ENCODE measurements at regions not wholly inside any gene's neighbourhood (a gene's known extent, or its start where the extent isn't known, plus 50 kb on each side); places are given as distances from the start of the nearest gene placed in this dataset.
A peak's percentile ranks its signal among the peaks of the same experiment; 100 is the strongest.
"Not testable (repeated sequence)": the region's sequence is repeated elsewhere in the genome, so short reads cannot be mapped to it uniquely, and the experiment has no call there.

DNA sequence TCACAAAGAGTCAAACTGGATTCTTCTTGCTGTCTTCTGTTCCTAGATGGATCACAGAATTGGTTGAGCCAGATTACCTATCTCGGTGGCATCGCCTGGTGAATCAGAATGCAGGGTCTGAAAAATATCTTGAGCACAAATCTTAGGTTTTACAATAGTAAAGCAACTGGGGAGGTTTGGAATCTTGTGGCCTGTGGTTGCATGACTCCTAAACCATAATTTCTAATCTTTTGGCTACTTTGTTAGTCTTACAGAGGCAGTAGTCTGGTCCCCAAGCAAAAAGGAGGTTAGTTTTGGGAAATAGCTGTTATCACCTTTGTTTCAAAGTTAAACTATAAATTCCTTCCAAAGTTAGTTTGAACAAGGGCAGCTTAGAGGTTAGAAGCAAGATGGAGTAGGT, 1488.5 kb upstream of the FLRT2 start:
- DNase-seq (ENCODE audit: low read depth in 4 of 4, low spot score in 3 of 4): no peak

DNA sequence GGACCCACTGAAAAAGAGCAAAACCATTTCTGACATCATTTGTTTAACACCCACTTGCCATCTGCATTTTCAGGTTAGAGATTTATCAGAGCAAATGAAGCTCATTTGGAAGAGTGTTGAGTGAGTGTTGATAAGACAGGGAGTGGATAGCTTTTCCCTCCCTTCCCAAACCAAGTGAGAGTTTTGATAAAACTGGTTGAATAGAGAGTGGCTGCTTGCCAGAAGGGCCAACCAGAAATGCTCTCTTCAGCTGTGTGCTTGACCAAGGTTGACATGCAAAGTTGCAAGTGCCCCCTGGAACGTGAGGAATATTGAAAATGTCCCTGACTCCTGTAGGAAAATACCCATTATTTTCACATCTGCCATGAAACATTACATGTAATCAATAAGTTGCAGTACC, 1487.0 kb upstream of the FLRT2 start:
- DNase-seq (ENCODE audit: low read depth in 4 of 4, low spot score in 3 of 4): no peak

DNA sequence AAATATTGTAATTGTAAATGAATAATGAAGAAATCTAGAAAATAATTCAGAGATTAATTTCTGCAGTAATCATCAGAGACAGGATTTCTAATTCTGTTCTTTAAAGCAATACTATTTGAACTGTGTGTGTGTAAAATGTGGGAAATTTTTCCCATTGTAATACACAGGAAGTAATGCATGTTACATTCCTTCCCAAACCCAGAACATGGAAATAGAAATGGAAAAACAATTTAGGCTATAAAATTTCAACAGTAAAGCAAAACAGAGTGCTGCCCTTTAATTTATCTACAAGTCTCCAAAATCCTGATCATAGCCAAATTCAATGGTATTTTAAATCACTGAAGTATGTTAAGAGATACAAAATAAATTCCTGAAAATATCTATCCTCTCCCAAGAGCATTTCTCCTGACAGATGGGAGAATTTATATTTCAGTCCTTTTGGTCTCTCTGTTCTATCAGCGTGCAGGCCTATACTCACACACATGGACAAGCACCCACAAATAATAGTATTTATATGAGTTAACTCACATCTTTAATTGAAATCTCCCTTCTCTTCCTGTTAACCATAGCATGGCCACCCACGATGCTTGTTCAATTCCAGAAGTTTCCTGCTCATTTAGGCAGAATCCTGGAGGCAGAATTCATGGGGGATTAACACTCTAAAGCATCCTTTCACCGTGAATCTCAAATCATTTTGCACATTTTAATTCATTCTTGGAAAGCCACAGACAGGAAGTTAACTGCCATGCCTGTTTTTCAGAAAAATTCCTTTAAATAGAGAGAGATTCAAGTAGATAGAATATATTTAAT, 1465.4 kb upstream of the FLRT2 start:
- no peak for DNase-seq (ENCODE audit: low read depth in 4 of 4, low spot score in 3 of 4)

DNA sequence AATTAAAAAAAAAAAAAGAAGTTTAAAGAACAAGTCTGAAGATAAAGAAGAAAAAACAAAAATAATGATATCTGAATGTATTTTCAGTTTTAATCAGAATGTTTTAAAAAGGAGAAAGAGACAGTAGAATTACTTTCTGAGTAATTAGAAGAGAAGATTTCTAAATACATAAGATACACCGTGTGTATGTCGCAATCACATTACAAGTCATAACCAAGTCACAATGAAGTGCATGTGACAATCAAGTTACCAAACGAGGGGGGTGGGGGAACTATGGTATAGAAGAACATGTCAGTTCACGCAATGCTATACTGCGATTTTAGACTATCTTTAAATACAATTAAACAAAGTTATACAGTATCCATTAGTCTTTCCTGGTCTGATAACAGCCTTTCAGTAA, 1464.1 kb upstream of the FLRT2 start:
- DNase-seq (ENCODE audit: low read depth in 4 of 4, low spot score in 3 of 4): no peak

DNA sequence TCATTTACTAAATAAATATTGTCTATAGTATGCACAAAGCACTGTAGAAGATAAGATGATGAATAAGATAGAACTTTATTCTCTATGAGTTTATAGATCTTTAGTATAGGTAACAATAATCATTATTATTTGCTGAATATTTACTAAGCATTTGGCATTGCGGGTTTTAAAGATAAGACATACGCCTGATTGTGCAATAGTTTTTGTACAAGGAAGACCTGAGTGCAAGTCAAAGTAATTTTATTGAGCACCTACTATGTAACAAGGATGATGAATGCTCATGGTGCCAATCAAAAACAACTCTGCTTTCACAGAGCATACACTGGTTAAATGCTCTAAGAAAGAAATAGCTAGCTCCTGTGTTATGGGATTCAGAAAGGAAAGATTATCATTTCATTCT, 1461.7 kb upstream of the FLRT2 start:
- DNase-seq (ENCODE audit: low read depth in 4 of 4, low spot score in 3 of 4): no peak

DNA sequence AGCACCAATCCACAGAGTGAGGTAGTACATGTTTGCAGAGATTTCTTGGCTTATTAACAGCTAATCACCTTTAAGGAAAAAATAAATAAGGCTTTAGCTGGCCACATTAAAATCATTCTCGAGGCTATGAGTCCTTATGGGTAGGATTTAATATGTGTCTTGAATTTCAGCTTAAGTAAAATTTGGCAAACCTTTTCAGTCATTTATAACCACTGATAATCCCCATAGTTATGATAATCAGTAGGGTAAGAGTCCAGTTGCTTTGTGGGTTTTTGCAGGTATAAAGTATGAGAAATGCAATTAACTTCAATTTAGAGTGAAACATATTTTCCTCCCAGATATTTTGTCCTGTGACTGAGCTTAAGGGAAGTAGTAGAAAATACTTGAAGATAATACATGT, 1458.9 kb upstream of the FLRT2 start:
- no peak for DNase-seq (ENCODE audit: low read depth in 4 of 4, low spot score in 3 of 4)

DNA sequence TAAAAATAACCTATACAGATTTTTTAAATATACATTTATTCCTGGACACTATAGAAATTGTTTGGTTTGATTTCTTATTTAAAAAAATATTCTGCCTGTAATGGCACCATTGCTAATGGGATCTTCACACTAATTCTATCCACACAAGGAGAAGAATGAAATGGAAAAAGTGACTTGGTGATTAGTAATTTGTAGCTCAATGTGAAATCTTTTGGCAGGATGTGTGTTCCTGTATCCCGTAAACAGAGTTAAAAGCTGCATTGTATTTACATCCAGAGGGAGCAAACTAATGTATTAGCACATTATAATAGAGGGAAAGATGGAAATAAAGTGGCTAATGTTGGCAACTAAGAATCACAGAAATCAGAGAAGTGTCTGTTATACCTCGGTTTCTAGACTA, 1455.3 kb upstream of the FLRT2 start:
- DNase-seq (ENCODE audit: low read depth in 4 of 4, low spot score in 3 of 4): no peak

DNA sequence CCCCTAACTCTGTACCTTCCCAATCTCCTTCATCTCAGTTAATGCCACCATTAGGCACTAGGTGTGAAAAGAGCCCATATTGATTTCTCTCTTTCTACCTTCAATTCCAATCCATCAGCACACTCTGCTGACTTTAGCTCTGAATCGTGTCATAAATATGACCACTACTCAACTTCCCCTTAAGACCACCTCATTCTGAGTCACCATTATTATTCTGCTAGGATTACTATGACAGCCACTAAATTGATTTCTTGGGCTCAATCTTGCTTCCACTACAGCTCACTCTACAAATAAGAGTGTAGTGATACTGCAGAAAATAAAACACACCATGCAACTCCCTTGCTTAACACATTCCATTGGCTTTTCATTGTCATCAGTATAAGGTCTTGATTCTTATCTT, 1449.0 kb upstream of the FLRT2 start:
- no peak for DNase-seq (ENCODE audit: low read depth in 4 of 4, low spot score in 3 of 4)

DNA sequence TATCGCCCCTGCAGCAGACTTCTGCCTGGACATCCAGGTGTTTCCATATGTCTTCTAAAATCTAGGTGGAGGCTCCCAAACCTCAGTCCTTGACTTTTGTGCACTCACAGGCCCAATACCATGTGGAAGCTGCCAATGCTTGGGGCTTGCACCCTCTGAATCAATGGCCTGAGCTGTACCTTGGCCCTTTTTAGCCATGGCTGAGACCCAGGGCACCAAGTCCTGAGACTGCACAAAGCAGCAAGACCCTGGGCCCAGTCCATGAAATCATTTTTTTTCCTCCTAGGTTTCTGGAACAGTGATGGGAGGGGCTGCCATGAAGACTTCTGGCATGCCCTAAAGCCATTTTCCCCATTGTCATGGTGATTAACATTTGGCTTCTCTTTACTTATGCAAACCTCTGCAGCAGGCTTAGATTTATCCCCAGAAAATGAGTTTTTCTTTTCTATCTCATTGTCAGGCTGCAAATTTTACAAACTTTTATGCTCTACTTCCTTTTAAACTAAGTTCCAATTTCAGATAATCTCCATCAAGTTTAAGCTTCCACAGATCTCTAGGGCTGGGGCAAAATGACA, 1445.8 kb upstream of the FLRT2 start:
- DNase-seq (ENCODE audit: low read depth in 4 of 4, low spot score in 3 of 4): no peak

DNA sequence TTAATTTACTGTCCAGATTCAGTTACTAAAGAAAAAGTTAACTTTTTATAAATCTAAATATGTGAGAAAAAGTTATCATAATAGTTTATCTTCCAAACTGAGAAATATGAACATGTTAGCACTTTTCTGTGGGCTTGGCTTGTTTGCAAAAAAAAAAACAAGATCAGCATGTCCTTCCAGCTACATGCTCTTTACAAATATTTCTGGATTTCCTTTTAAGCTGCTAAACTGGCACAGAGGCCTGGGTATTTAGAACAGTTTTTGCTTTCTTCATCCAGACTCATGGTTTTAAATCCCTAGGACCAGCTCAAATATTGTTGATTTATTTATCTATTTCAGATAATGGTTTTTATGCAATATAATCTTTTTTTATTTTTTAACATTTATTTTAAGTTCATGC, 1444.5 kb upstream of the FLRT2 start:
- DNase-seq (ENCODE audit: low read depth in 4 of 4, low spot score in 3 of 4): no peak

DNA sequence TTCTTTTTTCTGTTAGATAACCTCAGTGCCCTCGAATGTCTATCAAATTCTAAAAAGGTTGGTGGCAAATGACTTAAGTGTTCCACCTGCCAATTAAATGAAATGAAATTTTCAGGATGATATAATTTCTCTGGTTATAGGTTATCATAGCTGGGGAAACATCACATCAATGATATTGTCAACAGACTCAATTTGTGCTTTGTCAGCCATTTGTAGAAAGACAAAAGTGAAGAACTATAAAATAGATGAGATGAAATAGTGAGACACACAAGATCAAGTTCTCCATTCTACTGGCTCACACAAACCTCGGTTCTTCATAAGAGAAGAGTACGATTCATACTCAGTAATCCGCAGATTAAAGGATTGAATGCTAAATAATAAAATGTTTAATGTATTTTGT, 1443.2 kb upstream of the FLRT2 start:
- no peak for DNase-seq (ENCODE audit: low read depth in 4 of 4, low spot score in 3 of 4)

DNA sequence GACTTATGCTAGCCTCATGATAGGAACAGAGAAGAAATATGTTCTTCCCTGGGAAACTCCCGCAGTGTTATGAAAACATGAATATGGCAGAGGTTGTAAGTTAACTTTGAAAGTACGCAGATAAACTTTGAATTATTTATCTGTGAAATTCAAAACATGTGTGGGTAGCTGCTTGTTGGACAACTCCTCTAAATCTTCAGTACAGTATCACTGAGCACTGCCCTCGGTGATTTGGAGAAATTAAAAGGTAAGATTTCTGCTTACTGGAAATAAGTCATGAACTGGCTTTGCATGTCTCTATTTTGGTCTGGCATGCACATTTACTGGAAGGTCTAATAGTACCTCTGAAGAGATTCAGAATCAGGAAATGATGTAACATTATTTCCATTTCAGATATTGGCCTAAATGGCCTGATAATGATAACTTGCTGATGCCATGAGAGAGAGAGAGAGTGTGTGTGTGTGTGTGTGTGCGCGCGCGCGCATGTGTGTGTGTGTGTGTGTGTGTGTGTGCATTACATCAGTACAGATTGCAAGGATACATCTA, 1441.9 kb upstream of the FLRT2 start:
- DNase-seq (ENCODE audit: low read depth in 4 of 4, low spot score in 3 of 4): peak in 1 of 4 donors; percentile 22

DNA sequence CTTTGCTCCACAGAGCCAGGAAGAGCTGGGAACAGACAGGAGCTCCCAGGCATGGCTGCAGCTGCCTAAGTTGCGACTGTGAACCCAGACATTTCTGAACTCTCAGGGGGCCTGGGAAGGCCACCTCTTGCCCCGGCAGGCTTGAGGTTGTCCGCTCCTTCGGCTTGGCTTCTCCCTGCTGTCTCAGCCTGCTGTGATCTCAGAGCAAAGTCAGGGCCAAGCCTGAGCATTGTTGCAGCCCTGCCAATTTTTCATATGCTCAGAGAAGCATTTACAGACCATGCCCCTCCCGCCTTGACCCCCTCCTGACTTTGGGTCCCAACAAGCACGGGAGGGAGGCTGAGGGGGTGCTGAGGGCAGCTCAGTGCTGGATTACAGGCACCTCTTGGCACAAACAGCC, 1439.1 kb upstream of the FLRT2 start:
- no peak for DNase-seq (ENCODE audit: low read depth in 4 of 4, low spot score in 3 of 4)

DNA sequence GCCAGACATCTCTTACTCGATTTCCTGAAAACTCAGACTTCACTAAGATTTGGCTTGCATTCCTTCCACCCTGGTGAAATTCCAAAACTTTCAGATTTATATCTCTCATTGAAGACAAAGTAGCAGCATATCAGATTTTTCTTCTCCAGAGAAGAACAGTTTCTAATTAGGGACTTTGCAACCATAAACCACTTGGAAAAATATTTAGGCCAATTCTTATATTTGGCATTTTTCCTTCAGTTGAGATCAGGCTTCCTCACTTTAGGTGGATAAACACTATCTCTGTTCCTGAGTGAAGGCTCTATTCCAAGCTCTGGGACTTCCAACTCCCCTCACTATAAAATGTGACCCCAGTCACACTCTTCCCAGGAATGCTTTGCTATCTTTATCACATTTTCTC, 1434.3 kb upstream of the FLRT2 start:
- no peak for DNase-seq (ENCODE audit: low read depth in 4 of 4, low spot score in 3 of 4)

DNA sequence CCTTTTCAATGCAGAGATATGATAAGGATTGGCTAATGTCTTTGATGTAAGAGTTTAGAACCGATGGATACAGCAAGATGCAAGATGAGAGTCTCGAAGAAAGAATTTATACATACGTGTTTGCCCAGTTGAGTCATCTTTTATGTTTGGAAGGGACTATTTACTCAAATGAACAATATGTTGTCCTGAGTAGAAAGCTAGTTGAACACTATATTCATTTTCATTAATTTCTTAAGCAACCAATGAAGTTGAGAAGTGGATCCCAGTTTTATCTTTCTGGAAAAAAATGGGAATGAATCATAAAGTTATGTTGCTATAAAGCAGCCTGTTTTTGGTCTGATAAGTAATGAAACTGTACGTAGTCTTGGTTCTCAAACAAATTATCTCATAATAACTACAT, 1431.7 kb upstream of the FLRT2 start:
- no peak for DNase-seq (ENCODE audit: low read depth in 4 of 4, low spot score in 3 of 4)

DNA sequence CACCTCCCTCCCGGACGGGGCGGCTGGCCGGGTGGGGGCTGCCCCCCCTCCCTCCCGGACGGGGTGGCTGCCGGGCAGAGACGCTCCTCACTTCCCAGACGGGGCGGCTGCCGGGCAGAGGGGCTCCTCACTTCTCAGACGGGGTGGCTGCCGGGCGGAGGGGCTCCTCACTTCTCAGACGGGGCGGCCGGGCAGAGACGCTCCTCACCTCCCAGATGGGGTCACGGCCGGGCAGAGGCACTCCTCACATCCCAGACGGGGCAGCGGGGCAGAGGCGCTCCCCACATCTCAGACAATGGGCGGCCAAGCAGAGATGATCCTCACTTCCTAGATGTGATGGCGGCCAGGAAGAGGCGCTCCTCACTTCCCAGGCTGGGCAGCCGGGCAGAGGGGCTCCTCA, 1430.4 kb upstream of the FLRT2 start:
- DNase-seq (ENCODE audit: low read depth in 4 of 4, low spot score in 3 of 4): not testable (repeated sequence)

DNA sequence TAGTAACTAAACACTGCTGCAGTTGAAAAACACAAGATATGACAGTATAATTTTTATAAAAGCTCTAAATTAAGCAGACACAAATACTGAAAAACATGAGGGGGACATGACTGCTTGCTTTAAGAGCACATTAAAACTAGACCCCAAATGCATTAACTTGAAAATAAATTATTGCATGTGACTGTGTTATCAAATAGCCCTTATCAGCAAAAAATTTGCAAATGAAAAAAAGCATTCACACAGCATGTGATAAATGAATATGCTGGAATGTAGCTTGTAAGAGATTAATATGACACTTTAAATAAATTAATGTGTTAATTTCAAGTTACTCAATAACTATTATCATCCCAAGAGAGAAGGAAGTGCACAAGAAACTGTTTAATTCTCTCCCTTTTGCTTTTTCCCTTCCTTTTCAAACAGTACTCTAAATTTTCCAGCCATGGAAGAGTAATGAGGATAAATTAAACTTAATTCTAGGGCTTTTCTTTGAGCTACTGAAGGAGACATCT, 1422.1 kb upstream of the FLRT2 start:
- no peak for DNase-seq (ENCODE audit: low read depth in 4 of 4, low spot score in 3 of 4)

DNA sequence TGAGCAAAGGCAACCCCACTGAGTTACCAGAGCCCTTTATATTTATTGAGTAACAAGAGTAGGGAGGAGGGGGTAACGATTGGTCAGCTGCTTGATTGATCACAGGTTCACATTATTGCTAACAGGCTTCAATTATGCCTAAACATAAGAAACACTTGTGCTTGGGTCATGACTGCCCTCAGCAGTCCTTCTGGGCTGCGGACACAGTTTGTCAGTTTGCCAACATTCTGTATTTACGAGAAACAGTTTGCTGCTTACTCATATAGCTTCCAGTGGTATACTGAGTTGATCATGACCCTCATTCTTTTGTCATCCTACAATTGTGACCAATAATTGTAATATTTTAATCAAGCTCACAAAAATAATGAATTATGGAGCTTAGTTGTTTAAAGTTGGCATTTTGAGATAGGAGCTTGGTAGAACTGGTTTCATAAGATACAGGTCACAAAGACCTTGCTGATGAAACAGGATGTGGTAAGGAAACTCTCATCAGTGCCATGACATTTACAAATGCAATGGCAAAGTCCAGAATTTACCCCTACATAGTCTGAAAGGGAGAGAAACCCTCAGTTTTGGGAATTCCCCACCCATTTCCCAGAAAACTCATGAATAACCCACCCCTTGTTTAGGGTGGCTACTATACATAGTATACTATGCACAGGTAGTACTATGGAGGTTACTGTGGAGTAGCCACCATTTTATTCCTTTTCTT, 1421.0 kb upstream of the FLRT2 start:
- DNase-seq (ENCODE audit: low read depth in 4 of 4, low spot score in 3 of 4): no peak

DNA sequence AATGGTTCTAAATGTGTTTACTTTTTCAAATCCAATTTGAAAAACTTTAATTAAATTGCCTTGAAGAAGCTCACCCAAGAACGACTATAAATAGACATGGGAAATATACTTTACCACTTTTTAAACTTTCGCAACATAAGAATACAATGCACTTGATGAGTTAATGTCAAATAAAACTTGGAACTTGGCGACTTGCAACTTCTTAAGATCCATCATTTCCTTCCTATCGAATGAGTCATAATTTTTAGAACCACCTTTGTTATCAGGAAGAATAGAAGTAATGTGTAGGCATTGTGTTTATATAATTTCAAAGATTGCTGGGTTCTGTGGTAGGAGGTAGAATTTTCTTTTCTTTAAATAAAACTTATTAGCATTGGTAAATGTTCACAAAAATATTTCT, 1417.4 kb upstream of the FLRT2 start:
- DNase-seq (ENCODE audit: low read depth in 4 of 4, low spot score in 3 of 4): no peak

DNA sequence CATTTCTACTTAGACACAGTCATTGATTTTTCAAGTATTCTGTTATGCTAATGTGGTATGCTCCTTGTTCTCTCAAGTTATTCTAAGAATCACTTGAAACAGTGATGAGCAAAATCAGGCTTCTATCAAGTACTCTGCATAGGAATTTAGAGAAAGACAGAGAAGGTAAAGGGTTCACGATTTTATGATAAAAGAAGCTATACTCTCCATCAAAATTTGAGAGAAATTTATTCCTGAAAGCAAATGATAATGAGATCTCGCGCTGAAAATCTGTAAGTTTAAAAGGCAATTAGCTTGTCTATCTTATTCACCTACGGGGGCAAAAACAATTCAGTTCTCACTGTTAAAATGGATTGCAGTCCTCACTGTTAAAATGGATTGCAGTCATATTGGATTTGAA, 1404.3 kb upstream of the FLRT2 start:
- DNase-seq (ENCODE audit: low read depth in 4 of 4, low spot score in 3 of 4): no peak

DNA sequence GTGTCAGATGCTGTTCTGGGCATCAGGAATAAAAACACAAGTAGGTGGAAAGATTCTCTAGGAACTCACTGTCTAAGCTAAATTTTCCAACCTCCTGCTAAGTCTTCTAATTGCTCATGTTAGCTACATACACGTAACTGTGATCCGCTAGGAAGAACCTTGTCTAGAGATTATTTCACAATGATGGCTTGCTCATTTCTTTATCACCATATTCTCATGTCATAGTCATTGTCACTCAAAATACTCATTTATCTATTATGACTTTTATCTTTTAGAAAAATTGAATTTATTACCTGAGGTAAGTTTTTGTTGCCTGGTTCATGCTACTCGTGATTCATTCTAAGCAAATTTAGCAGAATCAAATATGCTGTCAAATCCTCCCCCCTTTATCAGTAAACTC, 1402.4 kb upstream of the FLRT2 start:
- no peak for DNase-seq (ENCODE audit: low read depth in 4 of 4, low spot score in 3 of 4)

DNA sequence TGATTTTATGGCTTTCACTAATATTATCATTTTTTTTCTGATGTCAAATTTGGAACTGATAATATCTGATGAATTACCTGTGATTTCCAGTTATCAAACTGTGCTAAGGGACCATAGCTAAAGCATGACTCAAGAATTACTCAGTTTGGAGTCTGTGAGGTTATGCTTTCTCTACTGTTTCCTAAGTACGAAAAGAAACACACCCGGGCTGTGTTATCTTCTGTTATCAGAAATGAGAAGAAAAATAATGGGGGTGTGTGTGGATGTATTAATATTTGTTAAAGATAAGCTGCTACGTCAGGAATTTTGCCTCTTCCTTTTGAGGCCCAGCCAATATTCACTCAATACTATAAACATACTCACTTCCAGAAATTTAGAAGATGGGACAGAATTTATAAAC, 1401.9 kb upstream of the FLRT2 start:
- DNase-seq (ENCODE audit: low read depth in 4 of 4, low spot score in 3 of 4): no peak
